Muscle of back (tissue), 3 donors: ENCODE measurements at regions not wholly inside any gene's neighbourhood (a gene's known extent, or its start where the extent isn't known, plus 50 kb on each side); places are given as distances from the start of the nearest gene placed in this dataset.

Experiments
- DNase-seq, 3 donors: peaks; one replicate each; pipeline versions ENCODE4 v3.0.0 to v3.0.0-alpha.2; 2013

DNA sequence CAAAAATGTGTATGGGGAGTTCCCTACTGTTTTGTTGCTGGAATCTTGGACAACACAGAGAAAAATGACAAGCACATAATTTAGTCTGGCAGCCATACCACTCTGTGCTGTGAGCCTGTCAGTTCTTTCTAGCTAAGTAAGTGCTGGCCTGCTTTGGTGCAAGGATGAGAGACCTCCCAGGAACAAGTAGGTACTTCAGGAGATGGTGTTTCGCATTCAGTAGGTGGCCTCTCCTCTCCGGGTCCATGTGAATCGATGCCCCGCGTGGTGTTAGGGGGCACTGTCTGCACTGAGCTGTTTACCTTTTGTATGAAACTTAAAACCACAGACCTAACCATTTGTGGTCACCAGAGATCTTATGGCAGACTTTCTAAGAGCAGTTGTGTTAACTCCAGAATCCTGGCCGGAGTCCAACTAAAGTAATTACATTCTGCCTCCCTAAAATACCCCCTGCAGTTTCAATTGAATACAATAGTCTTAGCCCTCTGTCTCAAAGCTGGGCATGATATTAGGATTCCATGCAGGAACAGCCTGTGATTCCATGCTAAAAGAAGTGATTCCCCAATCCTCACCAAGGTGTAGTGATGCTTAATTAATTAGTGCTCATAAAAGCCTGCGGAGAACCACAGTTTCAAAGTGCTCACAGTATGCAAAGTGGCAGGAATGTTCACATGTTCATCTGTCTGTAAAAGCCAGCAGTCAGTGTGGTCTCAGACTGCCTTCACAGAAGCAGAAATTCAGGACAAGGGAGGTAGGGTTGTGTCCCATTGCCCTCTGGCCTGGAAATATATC, 64.2 kb downstream of the LLPH start:
- DNase-seq = peak in 2 of 3 donors; percentile 35 to 54

GRCh38 chr12:66065641-66066136, 64.9 kb downstream of the LLPH start:
- DNase-seq = peak in 2 of 3 donors; percentile 22 to 47

DNA sequence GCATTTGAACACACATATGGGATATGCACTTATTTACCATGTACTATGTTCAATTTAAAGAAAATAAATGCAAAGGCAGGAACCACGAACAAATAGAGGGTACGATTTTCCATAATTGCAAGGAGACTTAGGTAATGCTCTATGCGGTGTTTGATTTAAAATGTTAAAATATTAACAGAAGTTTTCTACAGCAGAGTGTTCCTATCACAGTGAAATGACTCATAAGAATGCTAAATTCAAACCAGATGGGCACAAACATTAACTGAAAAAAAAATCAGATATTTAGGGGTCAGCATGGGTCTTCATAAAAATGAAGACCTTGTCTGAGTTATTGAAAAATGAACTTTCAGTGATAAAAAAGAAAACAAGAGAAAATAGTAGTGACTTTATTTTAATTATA, 65.4 kb downstream of the LLPH start:
- DNase-seq = peak in 1 of 3 donors; percentile 24

DNA sequence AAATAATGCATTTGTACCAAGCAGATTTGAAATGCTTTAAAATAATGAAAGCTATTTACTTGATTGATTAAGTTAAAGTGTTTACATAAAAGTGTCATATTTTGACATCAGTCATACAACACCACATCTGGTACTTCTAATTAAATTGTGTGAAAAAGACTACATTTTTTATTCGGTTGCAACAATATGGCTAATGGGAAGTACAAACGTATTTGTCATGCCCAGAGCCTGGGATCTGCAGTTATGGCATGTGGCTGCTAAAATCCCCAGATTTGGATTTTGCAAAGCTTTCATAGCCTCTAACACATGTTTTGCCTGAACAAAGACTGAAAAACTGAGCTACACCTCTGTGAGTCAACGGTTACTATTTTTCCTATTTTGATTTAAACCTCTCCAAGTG, 66.6 kb downstream of the LLPH start:
- DNase-seq = peak in 2 of 3 donors; percentile 23 to 45

- no peak for DNase-seq
Observed at GRCh38 chr12:66062290-66062625, 68.3 kb downstream of the LLPH start.

DNA sequence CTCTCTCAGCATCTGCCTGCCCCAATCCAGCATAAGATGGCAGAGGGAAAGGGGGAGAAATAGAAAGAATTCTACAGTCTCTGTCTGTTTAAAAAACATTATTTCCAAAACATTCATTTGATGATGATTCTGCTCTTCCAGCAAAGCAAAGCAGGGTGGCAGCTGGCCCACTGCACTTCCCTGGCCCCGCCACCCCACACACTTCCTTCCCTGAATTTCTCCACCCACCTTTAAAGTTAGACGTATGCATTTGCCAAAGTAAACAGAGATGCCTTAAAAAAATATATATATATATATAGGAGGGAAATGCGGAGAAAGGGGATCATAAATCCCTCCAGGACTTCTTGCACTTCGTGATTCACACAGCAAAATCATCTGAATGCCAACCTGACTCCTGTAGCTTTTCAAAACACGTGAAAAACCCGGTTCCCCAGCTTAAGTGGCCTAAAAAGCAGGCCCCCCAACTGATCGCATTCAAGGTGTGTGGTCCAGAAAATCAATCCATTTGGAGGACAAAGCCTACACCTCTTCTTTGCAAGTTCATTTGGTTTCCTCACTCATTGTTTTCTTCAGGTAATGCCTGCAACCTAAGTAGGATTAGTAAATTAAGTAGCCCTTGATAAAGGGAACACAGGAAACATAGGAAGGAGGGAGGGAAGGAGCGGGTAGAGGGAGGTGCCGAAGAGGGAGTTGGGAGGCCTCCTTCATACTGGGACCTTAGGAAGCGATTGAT, 68.8 kb downstream of the LLPH start:
- DNase-seq = no peak

DNA sequence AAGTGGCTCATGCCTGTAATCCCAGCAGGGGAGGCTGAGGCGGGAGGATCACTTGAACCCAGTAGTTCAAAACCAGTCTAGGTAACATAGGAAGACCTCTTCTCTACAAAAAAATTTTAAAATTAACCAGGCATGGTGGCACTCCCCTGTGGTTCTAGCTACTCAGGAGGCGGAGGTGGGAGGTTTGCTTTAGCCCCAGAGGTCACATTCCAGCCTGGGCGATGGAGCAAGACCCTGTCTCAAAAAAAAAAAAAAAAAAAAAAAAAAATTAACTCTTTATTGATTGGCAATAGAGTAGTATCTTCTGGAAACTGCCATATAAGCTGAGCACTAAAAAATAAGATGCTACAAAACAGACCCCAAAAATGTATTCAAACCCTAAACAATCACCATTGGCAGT, 69.5 kb downstream of the LLPH start:
- no peak for DNase-seq

GRCh38 chr12:66060163-66060907, 70.2 kb downstream of the LLPH start:
- DNase-seq = no peak

DNA sequence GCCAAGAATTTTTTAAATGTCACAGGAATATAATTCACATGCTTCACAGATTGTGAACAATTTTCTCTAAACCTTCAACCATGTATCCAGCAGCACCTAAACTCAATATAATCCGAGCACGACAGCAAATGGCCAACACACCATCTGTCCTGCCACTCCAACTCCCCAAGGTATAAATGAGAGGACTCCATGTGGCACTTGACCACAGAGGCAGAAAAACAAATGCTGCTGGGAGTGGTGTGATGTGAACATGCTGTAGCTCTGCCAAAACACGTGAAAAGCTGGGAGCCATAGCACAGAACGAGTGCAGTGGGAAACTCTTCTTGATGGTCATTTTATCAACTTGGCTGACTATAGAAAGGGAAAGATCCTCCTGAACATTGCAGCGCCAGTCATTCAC, 70.9 kb downstream of the LLPH start:
- no peak for DNase-seq

DNA sequence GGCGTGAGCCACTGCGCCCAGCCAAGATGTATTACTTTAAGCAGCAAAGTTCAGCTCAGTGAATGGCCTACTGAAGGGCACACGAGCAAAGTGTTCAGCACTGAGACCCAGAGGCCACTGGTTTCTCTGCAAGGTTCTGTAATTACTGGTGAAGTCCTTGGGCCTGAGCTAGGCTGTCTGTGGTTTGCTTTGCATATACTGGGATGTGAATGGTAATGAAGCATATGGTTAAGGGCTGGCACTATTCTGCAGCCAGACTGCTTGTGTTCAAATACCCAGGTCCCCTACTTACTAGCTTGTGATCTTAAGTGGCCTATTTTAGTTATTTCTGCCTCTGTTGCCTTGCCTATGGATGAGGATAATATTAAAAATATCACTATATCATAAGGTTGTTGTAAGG, 72.0 kb downstream of the LLPH start:
- DNase-seq = no peak

GRCh38 chr12:66055837-66056319, 74.7 kb downstream of the LLPH start:
- DNase-seq = no peak

GRCh38 chr12:66052988-66053615, 77.4 kb downstream of the LLPH start:
- no peak for DNase-seq

DNA sequence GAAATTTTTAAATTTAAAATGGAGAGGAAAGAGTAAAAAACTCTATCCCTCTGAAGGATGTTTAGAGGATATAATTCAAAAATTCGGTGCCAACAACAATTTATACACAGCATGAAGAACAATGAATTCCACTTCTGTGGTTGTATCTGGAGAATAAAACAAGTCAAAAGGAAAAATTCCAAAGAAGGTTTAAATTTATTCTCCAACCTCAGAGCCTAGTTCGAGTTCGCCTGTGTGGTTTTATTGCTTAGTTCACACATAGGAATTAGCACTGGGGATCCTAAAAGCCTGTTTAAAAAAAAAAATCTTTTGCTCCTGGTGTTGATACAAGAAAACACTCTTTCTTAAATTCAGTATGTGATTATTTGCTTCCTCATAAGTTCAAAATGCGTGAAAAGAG, 79.2 kb downstream of the LLPH start:
- no peak for DNase-seq

DNA sequence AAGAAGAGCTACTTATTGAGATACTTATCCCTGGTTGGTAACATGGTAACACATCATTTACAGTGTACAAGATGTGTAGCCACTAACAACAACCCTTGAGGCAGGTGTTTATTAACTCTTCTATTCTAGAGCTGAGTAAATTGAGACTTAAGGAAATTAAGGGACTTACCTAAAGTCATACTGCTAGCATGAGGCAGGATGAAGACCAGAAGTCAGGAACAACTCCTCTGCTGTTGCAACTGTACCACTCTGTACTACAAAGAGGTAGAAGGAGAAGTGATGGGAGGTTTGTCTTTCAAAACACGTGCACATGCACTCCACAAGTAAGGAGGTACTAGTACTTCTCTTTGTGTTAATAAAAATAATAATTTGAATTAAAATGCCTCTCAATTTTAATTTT, 79.9 kb downstream of the LLPH start:
- DNase-seq = no peak

- no peak for DNase-seq
Observed at GRCh38 chr12:66050283-66050576, 80.3 kb downstream of the LLPH start.

DNA sequence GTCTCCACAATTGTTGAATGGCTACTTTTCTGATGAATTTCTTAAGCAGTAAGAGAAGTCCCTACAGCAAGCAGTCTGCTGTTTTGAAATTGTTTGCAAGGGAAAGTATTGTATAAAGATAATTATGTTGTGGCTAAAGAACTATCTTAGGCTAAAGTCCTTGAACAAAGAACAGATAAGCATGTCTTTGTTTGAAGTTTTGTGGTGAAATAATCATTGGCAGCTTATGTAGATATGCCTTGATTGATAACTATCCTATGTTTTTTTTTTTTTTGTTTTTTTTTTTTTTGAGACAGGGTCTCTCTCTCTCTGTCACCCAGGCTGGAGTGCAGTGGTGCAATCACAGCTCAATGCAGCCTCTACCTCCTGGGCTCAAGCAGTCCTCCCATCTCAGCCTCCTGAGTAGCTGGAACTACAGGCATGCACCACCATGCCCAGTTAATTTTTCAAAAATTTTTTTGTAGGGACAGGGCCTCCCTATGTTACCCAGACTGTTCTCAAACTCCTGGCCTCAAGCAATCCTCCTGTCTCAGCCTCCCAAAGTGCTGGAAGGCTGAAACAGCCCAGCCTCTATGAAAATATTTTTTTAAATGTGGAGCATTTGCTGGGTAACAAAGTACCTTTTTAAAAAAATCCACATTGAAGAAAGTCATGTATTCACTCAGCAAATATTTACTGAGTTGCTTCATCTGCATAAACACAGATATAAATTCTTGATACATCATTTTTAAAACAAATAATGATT, 80.8 kb downstream of the LLPH start:
- DNase-seq = no peak

- no peak for DNase-seq
Observed at GRCh38 chr12:66048835-66049537, 81.6 kb downstream of the LLPH start.

DNA sequence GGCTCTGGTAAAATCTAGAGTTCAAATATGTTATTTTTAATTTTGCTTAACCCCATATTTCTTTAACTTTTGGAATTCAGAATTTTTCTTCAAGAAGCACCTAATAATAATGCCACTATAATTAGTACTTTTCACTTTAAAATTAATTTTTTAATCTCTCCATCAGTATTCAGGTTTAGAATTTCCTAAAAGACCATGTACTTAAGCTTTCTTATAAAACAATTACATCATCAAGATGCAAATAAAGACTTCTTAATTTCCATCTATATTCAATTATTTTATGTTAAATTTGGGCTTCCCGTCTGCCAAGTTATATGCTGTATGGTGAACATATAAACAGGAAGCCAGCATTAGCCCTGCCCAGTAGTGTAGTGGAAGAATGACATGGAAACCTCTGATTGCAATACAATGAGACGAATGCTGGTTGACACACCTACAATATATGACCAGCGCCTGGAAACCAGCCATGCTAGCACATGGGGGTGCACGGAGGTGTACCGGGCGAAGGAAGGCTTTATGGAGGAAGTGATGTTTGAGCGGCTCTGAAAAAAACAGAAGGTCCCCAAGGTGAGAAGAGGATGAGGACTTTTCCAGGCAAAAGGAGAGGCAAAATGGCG, 82.2 kb downstream of the LLPH start:
- no peak for DNase-seq

DNA sequence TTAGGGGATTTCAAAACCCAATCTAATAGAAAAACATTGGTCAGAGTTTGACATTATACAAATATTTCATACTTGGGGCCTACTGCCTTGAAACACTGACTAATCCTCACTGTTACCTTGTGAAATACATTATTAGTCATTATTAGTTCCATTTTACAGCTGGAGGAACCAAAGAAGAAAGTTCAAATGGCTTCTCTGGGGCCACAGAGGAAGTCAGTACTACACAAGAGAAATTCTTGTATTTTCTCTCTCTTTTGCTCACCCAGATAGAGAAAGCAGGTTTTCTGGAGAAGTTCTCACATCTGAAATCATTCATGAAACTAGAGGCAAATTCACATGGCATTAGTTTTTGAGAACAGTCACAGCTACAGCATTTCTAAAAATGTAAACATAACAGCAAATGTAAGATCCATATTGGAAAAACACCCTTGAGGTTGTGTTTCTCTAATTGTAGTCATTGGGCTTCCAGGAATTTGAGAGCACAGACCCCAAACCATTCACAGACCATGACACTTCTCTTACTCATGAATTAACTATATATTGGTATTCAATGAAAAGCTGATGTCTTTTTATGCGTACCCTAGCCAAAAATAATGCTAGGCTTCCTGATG, 83.0 kb downstream of the LLPH start:
- peak in 1 of 3 donors; percentile 60 for DNase-seq

- no peak for DNase-seq
Observed at GRCh38 chr12:66045506-66045905, 85.0 kb downstream of the LLPH start.
